SU-DHL-6 (cell line): ENCODE measurements at regions not wholly inside any gene's neighbourhood (a gene's known extent, or its start where the extent isn't known, plus 50 kb on each side); places are given as distances from the start of the nearest gene placed in this dataset.

ENCODE experiments used
- H2AFZ ChIP-seq: fragments of 200-600 bp; sonication (generic); 2 replicates; pipeline ENCODE4 v1.6.1; 2014; ENCODE audit warnings: low read depth, mild to moderate bottlenecking, moderate library complexity, mixed read lengths, antibody characterized with exemption, low read length; ENCODE audit not compliant: severe bottlenecking
- H3F3A ChIP-seq: fragments of 200-600 bp; shearing (Covaris generic); 2 replicates; pipeline ENCODE4 v1.6.0; 2016; ENCODE audit warnings: antibody characterized with exemption, mild to moderate bottlenecking; ENCODE audit not compliant: insufficient read depth
- H3K27ac ChIP-seq: fragments of 200-600 bp; sonication (generic); 2 replicates; pipeline ENCODE4 v1.5.1; 2016; ENCODE audit warnings: low read depth, mild to moderate bottlenecking, low read length, moderate library complexity, mixed read lengths
- H3K27me3 ChIP-seq: fragments of 200-600 bp; sonication (generic), shearing (Covaris generic); 2 replicates; pipeline ENCODE4 v1.6.0; 2014; ENCODE audit warnings: mild to moderate bottlenecking, low read length
- H3K36me3 ChIP-seq: fragments of 200-600 bp; sonication (generic); 2 replicates; pipeline ENCODE4 v1.6.1; 2014; ENCODE audit warnings: mild to moderate bottlenecking, low read length, mixed read lengths
- H3K4me2 ChIP-seq: fragments of 300-600, 200-600 bp; shearing (Covaris generic), sonication (generic); 2 replicates; pipeline ENCODE4 v1.6.0; 2014; ENCODE audit warnings: low read length, low read depth, mild to moderate bottlenecking; ENCODE audit not compliant: poor library complexity, severe bottlenecking
- H3K4me3 ChIP-seq: fragments of 200-600 bp; sonication (generic); 2 replicates; pipeline ENCODE4 v1.5.1; 2014; ENCODE audit warnings: antibody characterized with exemption, low read length, mild to moderate bottlenecking, mixed read lengths; ENCODE audit not compliant: insufficient read depth, poor library complexity, severe bottlenecking
- H3K79me2 ChIP-seq: fragments of 200-600 bp; sonication (generic); 2 replicates; pipeline ENCODE4 v1.6.1; 2014; ENCODE audit warnings: mild to moderate bottlenecking, low read length, moderate library complexity; ENCODE audit not compliant: insufficient read depth
- H3K9ac ChIP-seq: fragments of 200-600 bp; sonication (generic); 2 replicates; pipeline ENCODE4 v1.7.0; 2014; ENCODE audit warnings: mild to moderate bottlenecking, low read length
- H3K9me2 ChIP-seq: fragments of 200-600 bp; sonication (generic); replicated peaks from 2 replicates; pipeline ENCODE4 v1.6.1; 2014; ENCODE audit warnings: low read length; ENCODE audit not compliant: insufficient read depth
- H3K9me3 ChIP-seq: fragments of 200-600 bp; sonication (generic); 2 replicates; pipeline ENCODE4 v1.6.1; 2014; ENCODE audit warnings: low read length, mixed read lengths; ENCODE audit not compliant: insufficient read depth
- H4K20me1 ChIP-seq: fragments of 200-600 bp; sonication (generic); 2 replicates; pipeline ENCODE4 v1.6.1; 2014; ENCODE audit warnings: low read depth, mild to moderate bottlenecking, antibody characterized with exemption, low read length, moderate library complexity, mixed read lengths
- EZH2phosphoT487 ChIP-seq: fragments of 200-600 bp; sonication (generic), shearing (Covaris generic); conservative IDR thresholded peaks from 2 replicates; pipeline ENCODE4 v1.6.1; 2018; ENCODE audit warnings: mild to moderate bottlenecking, antibody characterized with exemption, low read length, moderate library complexity, mixed read lengths
- TF ChIP-seq, protein P1 (sequence below): fragments of 200-600 bp; sonication (generic); IDR thresholded peaks from one replicate; pipeline ENCODE4 v1.5.1; 2017; ENCODE audit warnings: antibody characterized with exemption, mild to moderate bottlenecking, low read length, moderate library complexity; ENCODE audit not compliant: insufficient read depth, poor library complexity, severe bottlenecking

DNA sequence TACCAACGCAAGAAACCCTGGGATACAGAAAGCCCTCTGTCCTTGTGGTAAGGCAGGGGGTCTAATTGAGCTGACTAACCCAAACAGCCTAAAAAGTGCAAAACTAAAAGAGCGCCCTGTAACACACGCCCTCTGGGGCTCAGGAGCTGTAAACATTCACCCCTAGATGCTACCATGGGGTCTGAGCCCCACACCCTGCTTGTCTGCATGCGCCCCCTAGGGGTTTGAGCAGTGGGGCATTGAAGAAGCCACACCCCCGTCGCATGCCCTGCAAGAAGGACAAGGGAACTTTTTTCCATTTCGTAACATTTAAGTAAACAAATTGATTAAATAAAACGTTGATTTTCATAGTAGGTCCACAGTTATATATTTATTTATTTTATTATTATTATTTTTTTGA lies 616.9 kb upstream of the MAN1A1 start:
- Histone ChIP-seq H4K20me1 (no peaks in the 10 kb centered on the region), H3K9me3 (no peaks in the 10 kb centered on the region), H3K27ac (no peak overlapping the region), H3K9me2 (no peaks in the 10 kb centered on the region), H3K4me2 (no peak overlapping the region), H3K9ac (no peak overlapping the region), H3K36me3 (no peaks in the 10 kb centered on the region), H3K27me3 (no peaks in the 10 kb centered on the region), H2AFZ (no peak overlapping the region), H3K4me3 (no peak overlapping the region), H3F3A (no peaks in the 10 kb centered on the region), H3K79me2 (no peaks in the 10 kb centered on the region)
- no peak for TF ChIP-seq EZH2phosphoT487
- TF ChIP-seq, protein P1, sequence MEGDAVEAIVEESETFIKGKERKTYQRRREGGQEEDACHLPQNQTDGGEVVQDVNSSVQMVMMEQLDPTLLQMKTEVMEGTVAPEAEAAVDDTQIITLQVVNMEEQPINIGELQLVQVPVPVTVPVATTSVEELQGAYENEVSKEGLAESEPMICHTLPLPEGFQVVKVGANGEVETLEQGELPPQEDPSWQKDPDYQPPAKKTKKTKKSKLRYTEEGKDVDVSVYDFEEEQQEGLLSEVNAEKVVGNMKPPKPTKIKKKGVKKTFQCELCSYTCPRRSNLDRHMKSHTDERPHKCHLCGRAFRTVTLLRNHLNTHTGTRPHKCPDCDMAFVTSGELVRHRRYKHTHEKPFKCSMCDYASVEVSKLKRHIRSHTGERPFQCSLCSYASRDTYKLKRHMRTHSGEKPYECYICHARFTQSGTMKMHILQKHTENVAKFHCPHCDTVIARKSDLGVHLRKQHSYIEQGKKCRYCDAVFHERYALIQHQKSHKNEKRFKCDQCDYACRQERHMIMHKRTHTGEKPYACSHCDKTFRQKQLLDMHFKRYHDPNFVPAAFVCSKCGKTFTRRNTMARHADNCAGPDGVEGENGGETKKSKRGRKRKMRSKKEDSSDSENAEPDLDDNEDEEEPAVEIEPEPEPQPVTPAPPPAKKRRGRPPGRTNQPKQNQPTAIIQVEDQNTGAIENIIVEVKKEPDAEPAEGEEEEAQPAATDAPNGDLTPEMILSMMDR = peak; percentile 11

DNA sequence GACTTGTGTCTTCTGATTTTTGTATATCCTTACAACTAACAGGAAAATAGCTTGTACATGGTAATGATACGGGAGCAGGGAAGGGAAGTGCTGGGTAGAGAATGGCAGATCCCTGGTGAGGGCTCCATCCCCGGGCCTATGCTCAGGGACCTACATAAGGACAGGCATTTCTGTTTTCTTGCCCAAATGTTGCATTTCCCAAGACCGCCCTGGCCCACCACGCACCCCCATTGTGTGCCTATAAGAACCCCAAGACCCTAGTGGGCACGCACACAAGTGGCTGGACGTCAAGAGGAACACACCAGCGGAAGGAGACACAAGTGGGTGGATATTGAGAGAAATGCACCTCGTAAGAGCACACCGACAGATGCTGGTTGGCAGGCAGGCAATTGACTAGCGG lies 616.3 kb upstream of the MAN1A1 start:
- H3K79me2 ChIP-seq = no peaks in the 10 kb centered on the region

DNA sequence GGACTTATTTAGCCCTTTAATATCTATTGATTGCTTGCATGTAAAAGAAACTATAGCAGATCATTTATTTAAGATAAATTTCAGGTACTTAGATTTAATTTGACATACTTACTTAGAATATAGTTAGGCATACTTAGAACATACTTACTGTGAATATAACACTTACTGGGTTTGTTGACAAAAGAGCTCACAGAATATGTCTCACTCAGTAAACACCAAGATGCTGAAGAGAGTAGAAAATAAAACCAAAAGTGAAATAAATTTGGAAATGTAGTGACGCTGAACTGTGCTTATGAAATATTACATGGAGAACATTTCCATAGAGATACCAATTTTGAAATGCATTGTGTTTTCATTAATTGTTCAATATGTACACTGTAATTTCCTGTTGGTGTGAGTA lies 615.4 kb upstream of the MAN1A1 start:
- H3K79me2 ChIP-seq = no peaks in the 10 kb centered on the region
- no peak overlapping the region for H3K9ac ChIP-seq
- no peak overlapping the region for H2AFZ ChIP-seq
- H3K4me2 ChIP-seq = no peak overlapping the region
- no peaks in the 10 kb centered on the region for H3K9me3 ChIP-seq
- H3K9me2 ChIP-seq = no peaks in the 10 kb centered on the region
- TF ChIP-seq, protein P1 = no peak
- TF ChIP-seq EZH2phosphoT487 = no peak
- no peaks in the 10 kb centered on the region for H4K20me1 ChIP-seq
- no peaks in the 10 kb centered on the region for H3K27me3 ChIP-seq
- H3F3A ChIP-seq = no peaks in the 10 kb centered on the region
- no peak overlapping the region for H3K4me3 ChIP-seq
- no peaks in the 10 kb centered on the region for H3K36me3 ChIP-seq
- H3K27ac ChIP-seq = no peak overlapping the region

More for the DNA sequence above, 616.3 kb upstream of the MAN1A1 start:
- no peak overlapping the region for H2AFZ ChIP-seq
- no peaks in the 10 kb centered on the region for H4K20me1 ChIP-seq
- H3K9me2 ChIP-seq = no peaks in the 10 kb centered on the region
- H3K4me2 ChIP-seq = no peak overlapping the region
- H3K9me3 ChIP-seq = no peaks in the 10 kb centered on the region
- no peaks in the 10 kb centered on the region for H3K36me3 ChIP-seq
- no peaks in the 10 kb centered on the region for H3F3A ChIP-seq
- no peak for TF ChIP-seq EZH2phosphoT487
- TF ChIP-seq, protein P1 = no peak
- no peaks in the 10 kb centered on the region for H3K27me3 ChIP-seq
- no peak overlapping the region for H3K4me3 ChIP-seq
- no peak overlapping the region for H3K9ac ChIP-seq
- no peak overlapping the region for H3K27ac ChIP-seq
